Stimulated activated naive CD8-positive, alpha-beta T cell treated with anti-CD3 and anti-CD28 coated beads, Interleukin-15, Interleukin-2, amounts not matched to agents 100 ng/mL and 50 ng/mL, for 24 hours (primary cell): ENCODE measurements at regions not wholly inside any gene's neighbourhood (a gene's known extent, or its start where the extent isn't known, plus 50 kb on each side); places are given as distances from the start of the nearest gene placed in this dataset.

Experiments used
- H3K27ac Mint-ChIP-seq: one replicate; pipeline ENCODE4 v1.8.0; 2021; ENCODE audit warnings: mild to moderate bottlenecking, mixed read lengths
- H3K27me3 Mint-ChIP-seq: one replicate; pipeline ENCODE4 v1.8.0; 2021; ENCODE audit warnings: mixed read lengths
- H3K36me3 Mint-ChIP-seq: one replicate; pipeline ENCODE4 v1.8.0; 2021; ENCODE audit warnings: low read depth, mixed read lengths
- H3K4me1 Mint-ChIP-seq: one replicate; pipeline ENCODE4 v1.8.0; 2021; ENCODE audit warnings: low read depth, mixed read lengths
- H3K4me3 Mint-ChIP-seq: one replicate; pipeline ENCODE4 v1.8.0; 2021; ENCODE audit warnings: mild to moderate bottlenecking, mixed read lengths
- H3K9me3 Mint-ChIP-seq: one replicate; pipeline ENCODE4 v1.8.0; 2021; ENCODE audit warnings: mixed read lengths

DNA sequence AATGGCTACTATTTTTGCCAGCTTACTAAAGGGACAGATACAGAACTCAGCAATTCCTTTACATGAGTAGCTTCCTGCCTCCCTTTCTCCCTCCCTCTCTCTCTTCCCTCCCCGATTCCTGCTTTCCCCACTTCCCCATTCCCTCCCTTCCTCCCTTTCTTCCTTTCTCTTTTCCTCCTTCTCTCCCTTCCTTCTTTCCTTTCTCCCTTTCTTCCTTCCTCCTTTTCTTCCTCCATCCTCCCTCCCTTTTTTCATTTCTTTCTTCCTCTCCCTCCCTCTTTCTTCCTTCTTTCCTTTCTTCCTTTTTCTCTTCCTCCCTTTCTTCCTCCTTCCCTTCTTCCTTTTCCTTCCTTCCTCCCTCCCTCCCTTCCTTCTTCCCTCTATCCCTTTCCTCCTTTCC, 178.1 kb downstream of the RNF144B start:
- H3K27ac Mint-ChIP-seq, result no peak overlapping the region
- H3K4me3 Mint-ChIP-seq, result no peak overlapping the region
- H3K27me3 Mint-ChIP-seq, result peaks cover 38% of the 10 kb centered on the region
- H3K9me3 Mint-ChIP-seq, result no peaks in the 10 kb centered on the region
- no peaks in the 10 kb centered on the region for H3K4me1 Mint-ChIP-seq
- no peaks in the 10 kb centered on the region for H3K36me3 Mint-ChIP-seq

GRCh38 chr6:18567380-18567779, 180.2 kb downstream of the RNF144B start:
- H3K27ac Mint-ChIP-seq, result no peak overlapping the region
- H3K27me3 Mint-ChIP-seq, result peaks cover 33% of the 10 kb centered on the region
- H3K4me1 Mint-ChIP-seq, result no peaks in the 10 kb centered on the region
- H3K4me3 Mint-ChIP-seq, result no peak overlapping the region
- no peaks in the 10 kb centered on the region for H3K9me3 Mint-ChIP-seq
- no peaks in the 10 kb centered on the region for H3K36me3 Mint-ChIP-seq

- H3K27ac Mint-ChIP-seq, result no peak overlapping the region
- peaks cover 12% of the 10 kb centered on the region for H3K9me3 Mint-ChIP-seq
- no peaks in the 10 kb centered on the region for H3K36me3 Mint-ChIP-seq
- no peaks in the 10 kb centered on the region for H3K4me1 Mint-ChIP-seq
- no peak overlapping the region for H3K4me3 Mint-ChIP-seq
- H3K27me3 Mint-ChIP-seq, result peaks cover 25% of the 10 kb centered on the region
Measured at GRCh38 chr6:18577491-18577890, 190.3 kb downstream of the RNF144B start.

DNA sequence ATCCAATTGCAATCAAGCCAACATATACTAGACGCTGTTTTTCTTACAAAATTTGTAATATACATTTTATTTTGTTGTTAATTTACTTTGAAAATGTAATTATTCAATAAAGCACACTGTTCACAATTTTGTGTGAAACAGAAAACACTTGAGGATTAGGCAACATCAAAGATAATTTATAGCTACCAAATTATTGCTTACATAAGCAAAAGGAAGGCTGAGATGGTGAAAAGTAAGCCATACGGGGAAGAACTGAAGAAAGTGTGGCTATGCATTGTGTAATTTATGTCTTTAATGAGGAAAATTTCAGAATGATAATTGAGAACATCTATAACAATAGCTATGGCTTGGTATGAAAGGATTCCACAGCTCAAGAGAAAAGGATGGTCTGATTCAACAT, 192.0 kb downstream of the RNF144B start:
- Mint-ChIP-seq H3K4me1 (no peaks in the 10 kb centered on the region), H3K27me3 (peaks cover 35% of the 10 kb centered on the region), H3K27ac (no peak overlapping the region), H3K36me3 (no peaks in the 10 kb centered on the region), H3K9me3 (peaks cover 12% of the 10 kb centered on the region), H3K4me3 (no peak overlapping the region)

DNA sequence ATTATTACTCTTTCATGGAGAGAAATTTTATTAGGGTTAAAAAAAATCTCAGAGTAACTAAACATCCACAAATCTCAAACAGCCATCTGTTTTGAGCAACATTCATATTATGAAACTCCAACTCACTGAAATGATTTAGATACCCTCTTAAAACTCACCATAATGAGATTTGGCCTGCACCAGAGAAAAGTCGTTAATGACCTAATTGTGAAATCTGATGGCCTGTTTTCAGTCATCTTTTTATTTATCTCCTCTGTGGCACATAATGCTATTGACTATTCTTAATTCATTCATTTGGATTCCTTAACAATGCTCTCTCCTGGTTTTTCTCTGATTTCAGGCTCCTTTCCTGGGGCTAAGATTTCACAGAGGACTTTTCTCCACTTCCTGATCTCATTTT, 192.7 kb downstream of the RNF144B start:
- Mint-ChIP-seq H3K4me3 (no peak overlapping the region), H3K9me3 (peaks cover 7% of the 10 kb centered on the region), H3K27ac (no peak overlapping the region), H3K4me1 (no peaks in the 10 kb centered on the region), H3K36me3 (no peaks in the 10 kb centered on the region), H3K27me3 (peaks cover 35% of the 10 kb centered on the region)

DNA sequence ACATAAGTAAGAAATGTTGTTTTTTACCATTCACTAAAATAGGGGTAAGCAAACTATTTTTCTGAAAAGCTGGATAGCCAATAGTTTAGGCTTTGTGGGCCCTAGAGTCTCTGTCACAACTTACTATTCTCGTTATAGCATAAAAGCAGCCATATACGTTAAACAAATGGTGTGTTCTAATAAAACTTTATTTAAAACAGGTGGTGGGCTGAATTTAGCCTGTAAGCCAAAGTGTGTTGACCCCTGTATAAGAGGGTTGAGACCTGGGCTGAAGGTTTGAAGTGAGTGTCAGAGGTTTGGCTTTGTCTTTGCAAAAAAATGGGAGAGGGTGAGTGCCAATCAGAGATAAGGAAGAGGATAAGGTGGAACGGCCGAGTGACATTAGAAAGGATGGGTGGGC, 197.2 kb downstream of the RNF144B start:
- H3K9me3 Mint-ChIP-seq, result no peaks in the 10 kb centered on the region
- peaks cover 28% of the 10 kb centered on the region for H3K27me3 Mint-ChIP-seq
- H3K4me1 Mint-ChIP-seq, result no peaks in the 10 kb centered on the region
- no peak overlapping the region for H3K4me3 Mint-ChIP-seq
- H3K36me3 Mint-ChIP-seq, result no peaks in the 10 kb centered on the region
- no peak overlapping the region for H3K27ac Mint-ChIP-seq

- no peaks in the 10 kb centered on the region for H3K36me3 Mint-ChIP-seq
- H3K9me3 Mint-ChIP-seq, result no peaks in the 10 kb centered on the region
- H3K4me1 Mint-ChIP-seq, result no peaks in the 10 kb centered on the region
- no peak overlapping the region for H3K4me3 Mint-ChIP-seq
- peaks cover 28% of the 10 kb centered on the region for H3K27me3 Mint-ChIP-seq
- H3K27ac Mint-ChIP-seq, result no peak overlapping the region
Measured at GRCh38 chr6:18585032-18585573, 198.0 kb downstream of the RNF144B start.

DNA sequence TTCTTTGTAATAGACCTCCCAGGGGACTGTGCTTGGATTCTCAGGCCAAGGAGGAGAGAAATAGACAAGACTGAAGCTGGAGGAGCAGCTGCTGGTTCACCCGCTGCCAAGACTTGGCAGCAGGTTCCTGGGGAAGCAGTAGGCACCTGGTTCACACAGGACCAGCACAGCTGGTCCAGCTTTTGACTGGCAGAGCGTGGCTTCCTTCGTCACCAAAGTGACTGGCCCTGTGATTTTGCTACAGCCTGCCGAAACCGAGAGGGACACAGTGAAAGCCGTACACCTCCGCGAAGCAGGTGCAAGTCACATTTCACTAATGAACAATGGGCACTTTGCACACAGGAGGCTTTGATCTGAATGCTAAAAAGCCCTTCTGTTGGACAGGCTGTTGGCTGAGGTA, 199.0 kb downstream of the RNF144B start:
- no peak overlapping the region for H3K4me3 Mint-ChIP-seq
- H3K4me1 Mint-ChIP-seq, result no peaks in the 10 kb centered on the region
- H3K9me3 Mint-ChIP-seq, result no peaks in the 10 kb centered on the region
- H3K36me3 Mint-ChIP-seq, result no peaks in the 10 kb centered on the region
- H3K27me3 Mint-ChIP-seq, result peaks cover 28% of the 10 kb centered on the region
- no peak overlapping the region for H3K27ac Mint-ChIP-seq

GRCh38 chr6:18595774-18596530, 208.8 kb downstream of the RNF144B start:
- H3K9me3 Mint-ChIP-seq, result no peaks in the 10 kb centered on the region
- no peak overlapping the region for H3K27ac Mint-ChIP-seq
- H3K36me3 Mint-ChIP-seq, result no peaks in the 10 kb centered on the region
- H3K27me3 Mint-ChIP-seq, result peaks cover 29% of the 10 kb centered on the region
- H3K4me3 Mint-ChIP-seq, result no peak overlapping the region
- no peaks in the 10 kb centered on the region for H3K4me1 Mint-ChIP-seq

DNA sequence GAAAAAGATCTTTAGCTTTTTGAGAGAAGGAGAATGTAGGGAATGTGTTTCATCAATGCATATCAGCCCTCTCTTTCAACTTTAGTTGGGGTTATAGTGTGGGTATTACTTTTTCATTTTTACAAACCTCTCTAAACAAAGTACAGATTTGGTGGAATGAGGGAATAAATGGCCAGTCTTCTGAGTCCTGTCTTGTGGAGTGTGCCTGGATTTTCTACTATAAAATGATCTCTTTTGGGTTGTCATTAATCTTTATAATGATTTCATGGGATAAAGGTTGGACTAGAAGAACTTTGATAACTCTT, 209.3 kb downstream of the RNF144B start:
- Mint-ChIP-seq H3K27ac (no peak overlapping the region), H3K27me3 (peaks cover 29% of the 10 kb centered on the region), H3K9me3 (no peaks in the 10 kb centered on the region), H3K36me3 (no peaks in the 10 kb centered on the region), H3K4me1 (no peaks in the 10 kb centered on the region), H3K4me3 (no peak overlapping the region)

DNA sequence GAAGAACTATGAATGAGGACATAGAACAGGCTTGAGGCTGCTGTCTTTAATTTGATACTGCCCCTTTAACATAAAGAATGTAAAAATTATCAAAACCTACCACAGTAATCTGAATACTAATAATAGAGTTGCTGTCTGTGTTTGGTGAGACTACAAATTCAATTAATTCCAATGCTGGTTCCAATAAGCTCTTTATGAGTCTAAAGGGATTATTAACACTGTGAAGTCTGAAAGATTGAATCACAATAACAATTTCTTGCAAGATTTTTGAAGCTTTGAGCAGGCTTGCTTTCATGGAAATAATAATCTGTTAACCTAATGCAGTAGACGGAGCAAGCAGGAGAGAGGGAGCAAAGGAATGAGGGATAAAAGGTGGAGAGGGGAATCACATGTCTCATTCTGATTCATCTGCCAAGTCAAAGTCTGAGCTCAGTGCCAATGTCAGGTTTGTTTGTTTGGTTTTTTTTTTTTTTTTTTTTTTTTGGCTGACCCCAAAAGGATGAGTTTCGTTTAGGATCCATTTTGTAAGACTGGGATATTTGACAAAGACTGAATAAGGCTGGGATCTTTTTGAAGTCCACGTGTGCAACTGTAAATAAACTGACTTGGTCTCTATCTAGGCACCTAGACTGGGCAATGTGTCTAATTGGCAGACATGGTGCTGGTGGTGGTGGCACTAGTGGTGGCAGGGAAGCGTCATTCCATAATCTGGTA, 211.6 kb downstream of the RNF144B start:
- H3K27me3 Mint-ChIP-seq, result peaks cover 29% of the 10 kb centered on the region
- H3K36me3 Mint-ChIP-seq, result no peaks in the 10 kb centered on the region
- no peak overlapping the region for H3K4me3 Mint-ChIP-seq
- H3K27ac Mint-ChIP-seq, result no peak overlapping the region
- H3K9me3 Mint-ChIP-seq, result no peaks in the 10 kb centered on the region
- no peaks in the 10 kb centered on the region for H3K4me1 Mint-ChIP-seq

DNA sequence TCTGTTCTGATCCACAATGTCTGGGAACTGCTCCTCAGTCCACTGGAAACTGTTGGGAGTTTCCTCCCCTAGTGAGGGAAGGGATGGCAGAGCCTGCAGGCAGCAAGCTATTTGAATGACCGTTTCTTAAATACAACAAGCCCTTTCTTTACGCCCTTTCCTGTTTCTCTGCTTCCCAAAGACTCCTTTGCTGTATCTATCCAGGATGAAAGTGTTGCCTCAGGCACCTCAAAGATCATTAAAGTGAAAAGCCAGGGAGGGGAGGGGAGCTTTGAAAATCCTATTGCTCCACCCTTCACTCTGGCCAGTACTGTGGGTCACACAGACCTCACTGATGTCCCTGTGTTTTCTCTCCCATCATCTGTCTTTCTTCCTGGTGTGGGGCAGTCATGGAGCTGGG, 213.1 kb downstream of the RNF144B start:
- Mint-ChIP-seq H3K27me3 (peaks cover 29% of the 10 kb centered on the region), H3K9me3 (no peaks in the 10 kb centered on the region), H3K4me1 (no peaks in the 10 kb centered on the region), H3K4me3 (no peak overlapping the region), H3K36me3 (no peaks in the 10 kb centered on the region), H3K27ac (no peak overlapping the region)

GRCh38 chr6:18601516-18602020, 214.4 kb downstream of the RNF144B start:
- H3K4me1 Mint-ChIP-seq, result no peaks in the 10 kb centered on the region
- H3K9me3 Mint-ChIP-seq, result no peaks in the 10 kb centered on the region
- H3K4me3 Mint-ChIP-seq, result no peak overlapping the region
- H3K27ac Mint-ChIP-seq, result no peak overlapping the region
- peaks cover 19% of the 10 kb centered on the region for H3K27me3 Mint-ChIP-seq
- no peaks in the 10 kb centered on the region for H3K36me3 Mint-ChIP-seq

DNA sequence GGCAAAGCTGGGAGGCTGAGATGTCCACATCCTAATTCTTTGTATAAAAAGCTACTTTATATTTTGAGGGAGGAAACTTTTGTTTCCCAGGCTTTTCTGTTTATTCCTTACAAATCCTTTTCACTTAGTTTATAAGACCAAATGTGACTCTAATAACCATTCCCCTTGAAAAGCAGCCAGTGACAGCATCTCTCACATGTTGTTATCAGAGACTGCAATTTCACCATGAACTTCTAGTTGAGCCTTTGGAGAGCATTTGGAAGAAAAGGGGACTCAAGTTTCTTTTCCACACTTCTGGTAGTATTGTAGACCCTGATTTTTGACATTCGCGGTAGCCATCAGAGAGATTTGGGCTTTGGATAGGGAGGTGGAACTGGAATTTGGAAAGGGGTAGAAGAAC, 215.8 kb downstream of the RNF144B start:
- Mint-ChIP-seq H3K4me3 (no peak overlapping the region), H3K36me3 (no peaks in the 10 kb centered on the region), H3K27me3 (peaks cover 12% of the 10 kb centered on the region), H3K27ac (no peak overlapping the region), H3K9me3 (no peaks in the 10 kb centered on the region), H3K4me1 (no peaks in the 10 kb centered on the region)

- Mint-ChIP-seq H3K36me3 (no peaks in the 10 kb centered on the region), H3K4me1 (no peaks in the 10 kb centered on the region), H3K27ac (no peak overlapping the region), H3K27me3 (peaks cover 10% of the 10 kb centered on the region), H3K4me3 (no peak overlapping the region), H3K9me3 (no peaks in the 10 kb centered on the region)
Measured at GRCh38 chr6:18603361-18603760, 216.2 kb downstream of the RNF144B start.
